ENCODE measurements at regions not wholly inside any gene's neighbourhood (a gene's known extent, or its start where the extent isn't known, plus 50 kb on each side); places are given as distances from the start of the nearest gene placed in this dataset.

GRCh38 chr21:32132881-32133280 is 146.0 kb downstream of the MIS18A start:
- no peak for DNase-seq

GRCh38 chr21:32132409-32132808 is 146.4 kb downstream of the MIS18A start:
- DNase-seq: no peak

- DNase-seq: no peak
These were observed 146.9 kb downstream of the MIS18A start for GRCh38 chr21:32131960-32132359.

- DNase-seq: no peak
These were observed 147.7 kb downstream of the MIS18A start for GRCh38 chr21:32131164-32131563.

- no peak for DNase-seq
These were observed 148.6 kb downstream of the MIS18A start for GRCh38 chr21:32130031-32130891.

GRCh38 chr21:32127081-32127480 is 151.8 kb downstream of the MIS18A start:
- DNase-seq: no peak

GRCh38 chr21:32122082-32122481 is 156.8 kb downstream of the MIS18A start:
- no peak for DNase-seq

- DNase-seq: no peak
These were observed 158.6 kb downstream of the MIS18A start for GRCh38 chr21:32120230-32120629.

- DNase-seq: no peak
These were observed 159.0 kb downstream of the MIS18A start for GRCh38 chr21:32119811-32120210.

- DNase-seq: no peak
These were observed 159.5 kb downstream of the MIS18A start for GRCh38 chr21:32119389-32119788.

GRCh38 chr21:32114419-32115035 is 164.3 kb downstream of the MIS18A start:
- DNase-seq: no peak

- DNase-seq: no peak
These were observed 165.4 kb downstream of the MIS18A start for GRCh38 chr21:32113486-32113885.

GRCh38 chr21:32112195-32112594 is 166.7 kb downstream of the MIS18A start:
- DNase-seq: no peak

GRCh38 chr21:32108566-32108965 is 170.3 kb downstream of the MIS18A start:
- DNase-seq: no peak

- no peak for DNase-seq
These were observed 175.5 kb downstream of the MIS18A start for GRCh38 chr21:32103361-32103760.

- DNase-seq: no peak
These were observed 176.4 kb downstream of the MIS18A start for GRCh38 chr21:32102426-32102825.

- peak; percentile 67 for DNase-seq
These were observed 177.6 kb downstream of the MIS18A start for GRCh38 chr21:32101277-32101676.

GRCh38 chr21:32100423-32100822 is 178.4 kb downstream of the MIS18A start:
- DNase-seq: no peak

GRCh38 chr21:32099812-32100416 is 178.9 kb downstream of the MIS18A start:
- DNase-seq: peak; percentile 27

GRCh38 chr21:32096411-32096810 is 182.4 kb downstream of the MIS18A start:
- peak; percentile 66 for DNase-seq

- no peak for DNase-seq
These were observed 184.0 kb downstream of the MIS18A start for GRCh38 chr21:32094804-32095203.

- DNase-seq: no peak
These were observed 185.0 kb downstream of the MIS18A start for GRCh38 chr21:32093646-32094462.

- DNase-seq: no peak
These were observed 187.9 kb downstream of the MIS18A start for GRCh38 chr21:32090956-32091355.
